Limb (tissue), 2 donors: ENCODE measurements at regions not wholly inside any gene's neighbourhood (a gene's known extent, or its start where the extent isn't known, plus 50 kb on each side); places are given as distances from the start of the nearest gene placed in this dataset.

Experiments used
- DNase-seq, 2 donors: peaks; one replicate each; pipeline ENCODE4 v3.0.0-alpha.2; 2016; ENCODE audit errors: extremely low spot score in 2 of 2

- DNase-seq = no peak
These were observed 125.3 kb downstream of the RAB11FIP2 start for GRCh38 chr10:117921421-117921820.

GRCh38 chr10:117924820-117925219, 121.9 kb downstream of the RAB11FIP2 start:
- DNase-seq = no peak

GRCh38 chr10:117925369-117925768, 121.4 kb downstream of the RAB11FIP2 start:
- no peak for DNase-seq

DNA sequence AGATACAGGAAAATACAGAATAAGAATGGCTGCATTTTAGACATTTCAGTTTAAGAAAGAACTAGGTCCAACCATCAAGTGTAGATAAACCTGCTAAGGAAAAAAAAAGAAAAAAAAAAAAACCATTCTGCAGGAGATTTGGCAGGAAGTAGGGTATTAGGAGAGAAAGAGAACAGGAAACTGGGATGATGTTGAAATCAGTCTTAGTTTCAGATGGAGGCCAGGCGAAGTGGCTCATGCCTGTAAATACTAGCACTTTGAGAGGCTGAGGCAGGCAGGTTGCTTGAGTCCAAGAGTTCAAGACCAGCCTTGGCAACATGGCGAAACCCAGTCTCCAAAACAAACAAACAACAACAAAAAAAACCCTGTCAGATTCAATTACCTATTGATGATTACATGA, 120.2 kb downstream of the RAB11FIP2 start:
- no peak for DNase-seq

GRCh38 chr10:117927332-117927731, 119.4 kb downstream of the RAB11FIP2 start:
- DNase-seq = no peak

DNA sequence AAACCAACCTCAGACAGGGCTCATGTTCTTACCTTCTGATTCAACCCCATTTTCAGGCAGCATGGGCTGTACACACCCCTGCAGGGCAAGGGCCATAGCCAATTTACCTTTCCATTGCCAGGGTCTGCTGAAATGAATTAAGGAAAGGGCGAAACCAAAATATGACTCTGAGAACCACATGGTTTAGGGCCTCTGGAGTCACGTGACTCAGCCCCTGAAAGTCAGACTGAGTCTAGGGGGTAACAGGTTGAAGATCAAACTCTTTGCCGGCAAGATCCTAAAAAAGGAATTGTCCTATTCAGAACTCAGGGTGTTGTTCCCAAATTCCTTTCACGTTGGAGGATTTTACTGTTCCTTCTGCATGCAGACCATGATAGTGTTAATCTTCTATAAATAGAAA, 118.9 kb downstream of the RAB11FIP2 start:
- DNase-seq = no peak

- no peak for DNase-seq
These were observed 118.5 kb downstream of the RAB11FIP2 start for GRCh38 chr10:117928281-117928680.

GRCh38 chr10:117928741-117929140, 118.0 kb downstream of the RAB11FIP2 start:
- DNase-seq = no peak

- DNase-seq = no peak
These were observed 117.2 kb downstream of the RAB11FIP2 start for GRCh38 chr10:117929327-117930067.

DNA sequence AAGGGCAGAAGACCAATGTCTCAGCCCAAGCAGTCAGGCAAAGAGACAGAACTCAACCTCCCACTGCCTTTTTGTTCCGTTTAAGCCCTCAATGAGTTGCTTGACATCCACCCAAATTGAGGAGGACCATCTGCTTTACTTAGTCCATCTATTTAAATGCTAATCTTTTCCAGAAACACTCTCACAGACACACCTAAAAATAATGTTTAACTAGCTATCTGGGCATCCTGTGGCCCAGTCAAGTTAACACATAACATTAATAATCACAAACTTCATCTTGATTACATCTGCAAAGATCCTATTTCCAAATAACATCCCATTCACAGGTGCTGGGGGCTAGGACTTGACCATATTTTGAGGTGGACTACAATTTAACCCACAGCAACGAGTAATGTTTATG, 115.7 kb downstream of the RAB11FIP2 start:
- no peak for DNase-seq

GRCh38 chr10:117933036-117933435, 113.7 kb downstream of the RAB11FIP2 start:
- DNase-seq = no peak

- DNase-seq = no peak
These were observed 112.3 kb downstream of the RAB11FIP2 start for GRCh38 chr10:117934477-117934876.

DNA sequence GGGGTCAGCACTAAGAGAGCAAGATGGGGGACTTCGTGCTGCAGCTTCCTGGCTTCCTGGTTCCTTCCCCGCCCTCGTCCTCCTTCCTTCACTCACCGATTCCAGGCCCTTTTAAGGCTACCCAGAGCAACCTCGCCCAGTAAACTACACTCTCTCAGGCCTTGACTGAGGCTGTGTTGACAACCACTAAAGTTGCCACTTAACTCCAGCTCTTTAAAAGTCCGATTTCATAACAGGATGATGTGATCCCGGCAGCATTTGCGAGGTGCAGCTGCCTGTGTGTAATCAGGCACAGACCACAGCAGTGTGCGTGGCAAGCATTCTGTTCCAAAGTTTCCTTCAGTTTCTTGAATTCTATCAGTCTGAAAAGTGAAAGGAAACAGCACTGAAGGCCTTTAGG, 110.6 kb downstream of the RAB11FIP2 start:
- DNase-seq = peak; percentile 34 to 65

- peak in 1 of 2 donors; percentile 50 for DNase-seq
These were observed 110.2 kb downstream of the RAB11FIP2 start for GRCh38 chr10:117936566-117936965.

GRCh38 chr10:117936976-117937375, 109.8 kb downstream of the RAB11FIP2 start:
- no peak for DNase-seq

GRCh38 chr10:117938104-117938503, 108.6 kb downstream of the RAB11FIP2 start:
- no peak for DNase-seq

DNA sequence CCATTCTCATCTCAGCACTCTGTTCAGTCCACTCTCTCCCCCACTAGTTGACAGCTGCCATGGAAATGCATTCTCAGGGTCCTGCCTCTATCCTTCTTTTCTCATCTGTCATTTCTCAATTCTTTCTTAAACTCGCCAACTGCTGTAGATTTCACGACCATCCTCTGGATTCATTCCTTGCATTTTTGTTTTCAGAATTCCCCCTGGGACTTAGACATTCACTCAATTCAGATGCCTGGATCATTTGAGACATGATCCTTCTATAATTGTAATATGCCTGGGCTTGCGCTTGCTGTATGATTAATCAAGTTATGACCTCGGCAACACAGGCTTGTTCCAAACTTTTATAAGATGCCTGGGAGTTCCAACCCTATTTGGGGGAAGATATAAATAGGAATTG, 104.5 kb downstream of the RAB11FIP2 start:
- peak in 1 of 2 donors; percentile 41 for DNase-seq

- no peak for DNase-seq
These were observed 101.9 kb downstream of the RAB11FIP2 start for GRCh38 chr10:117944676-117945447.

DNA sequence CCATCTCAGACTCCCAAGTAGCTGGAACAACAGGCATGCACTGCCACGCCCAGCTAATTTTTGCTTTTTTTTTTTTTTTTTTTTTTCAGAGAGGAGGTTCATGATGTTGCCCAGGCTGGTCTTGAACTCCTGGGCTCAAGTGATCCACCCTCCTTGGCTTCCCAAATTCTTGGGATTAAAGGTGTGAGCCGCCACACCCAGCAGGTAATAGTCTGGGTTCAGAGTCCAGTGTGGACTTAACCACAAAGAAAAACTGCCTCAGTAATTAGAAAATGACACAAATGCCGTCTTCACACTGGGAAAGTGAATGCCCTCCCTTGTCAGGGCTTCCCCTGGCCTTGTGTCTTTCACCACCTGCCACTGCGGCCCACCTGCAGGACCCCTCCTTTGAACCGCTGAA, 101.1 kb downstream of the RAB11FIP2 start:
- no peak for DNase-seq

DNA sequence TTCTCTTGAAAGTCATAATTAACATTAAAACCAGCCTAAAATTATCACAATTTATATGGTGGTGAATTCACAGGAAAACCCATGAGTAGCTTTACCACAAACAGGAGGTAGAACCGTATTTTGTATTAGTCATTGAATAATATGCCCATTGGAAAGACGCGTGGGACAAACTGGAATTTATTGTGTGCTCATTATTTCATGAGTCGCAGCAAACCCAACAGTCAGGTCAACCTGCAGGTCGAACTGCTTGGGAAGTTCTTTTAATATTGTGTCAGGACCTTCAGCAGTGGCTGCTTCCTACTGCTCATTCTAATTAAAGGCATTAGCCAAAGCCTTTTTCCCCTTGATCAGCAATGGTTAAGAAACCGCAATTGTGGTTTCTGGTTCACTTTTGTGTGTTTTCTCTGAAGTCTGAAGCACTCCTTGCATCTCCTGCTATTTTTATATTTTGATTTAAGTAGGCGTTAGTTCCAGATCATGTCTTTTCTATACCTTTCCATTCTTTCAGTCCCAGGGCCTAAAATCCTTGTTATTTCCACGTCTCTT, 100.1 kb downstream of the RAB11FIP2 start:
- DNase-seq = no peak

DNA sequence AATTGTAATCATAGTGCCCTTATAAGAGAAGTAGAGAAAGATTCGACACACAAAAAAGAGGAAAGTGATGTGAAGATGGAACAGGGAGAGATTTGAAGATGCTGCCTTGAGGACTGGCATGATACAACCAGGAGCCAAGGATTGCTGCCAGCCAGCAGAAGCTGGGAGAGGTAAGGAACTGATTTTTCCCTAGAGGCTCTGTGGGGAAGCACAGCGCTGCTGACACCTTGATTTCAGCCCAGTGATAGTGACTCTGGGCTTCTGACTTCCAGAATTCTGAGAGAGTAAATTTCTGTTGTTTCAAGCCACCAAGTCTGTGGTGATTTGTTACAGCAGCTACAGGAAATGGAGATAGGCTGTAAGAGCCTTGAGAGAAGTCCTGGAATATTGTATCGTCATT, 98.2 kb downstream of the RAB11FIP2 start:
- no peak for DNase-seq

GRCh38 chr10:117950408-117950807, 96.3 kb downstream of the RAB11FIP2 start:
- DNase-seq = no peak
